Naive thymus-derived CD4-positive, alpha-beta T cell (primary cell): ENCODE measurements at regions not wholly inside any gene's neighbourhood (a gene's known extent, or its start where the extent isn't known, plus 50 kb on each side); places are given as distances from the start of the nearest gene placed in this dataset.

Source experiments
- ATAC-seq: fragments of 150-1000 bp; cut with Tn5 transposase; 2 replicates; pipeline ENCODE4 v1.10.0; 2021; ENCODE audit warnings: mild to moderate bottlenecking, moderate library complexity
- CTCF ChIA-PET: fragments of 350-600 bp; sonication (Branson Sonifier 250); formaldehyde crosslinking; loops from one replicate; lab custom pipeline; 2021; ENCODE audit warnings: antibody characterized with exemption; lab: Charles Lee
- POLR2A ChIA-PET: fragments of 350-600 bp; sonication (Branson Sonifier 250); formaldehyde crosslinking; loops from one replicate; lab custom pipeline; 2021; ENCODE audit warnings: antibody characterized with exemption, inconsistent platforms; lab: Charles Lee
- DNase-seq, 9 donors: peaks; one replicate each; pipeline versions ENCODE4 v3.0.0 to v3.0.0-alpha.2; 2020 to 2022; ENCODE audit warnings: mixed read lengths in 1 of 9
- H3K27ac ChIP-seq: one replicate; pipeline ENCODE4 v1.7.0; 2013; ENCODE audit warnings: mild to moderate bottlenecking, low read depth, low read length, moderate library complexity
- H3K27me3 ChIP-seq, 2 donors: one replicate each; pipeline ENCODE4 v1.7.0; 2013; ENCODE audit warnings: low read length in 2 of 2, mild to moderate bottlenecking in 2 of 2, moderate library complexity in 2 of 2; ENCODE audit not compliant: control insufficient read depth in 2 of 2, insufficient read depth in 2 of 2
- H3K36me3 ChIP-seq, 3 experiments: 1 replicate in 2 of 3; 2 replicates in 1 of 3; pipeline ENCODE4 v1.7.0; 2013; ENCODE audit warnings: low read length in 3 of 3, mild to moderate bottlenecking in 3 of 3, moderate library complexity in 1 of 3; ENCODE audit not compliant: insufficient read depth in 3 of 3, control insufficient read depth in 2 of 3
- H3K4me1 ChIP-seq, 2 donors: one replicate each; pipeline ENCODE4 v1.7.0; 2013; ENCODE audit warnings: low read length in 2 of 2, mild to moderate bottlenecking in 2 of 2, moderate library complexity in 1 of 2; ENCODE audit not compliant: control insufficient read depth in 2 of 2, insufficient read depth in 2 of 2
- H3K4me3 ChIP-seq: 2 replicates; pipeline ENCODE4 v1.7.0; 2013; ENCODE audit warnings: mild to moderate bottlenecking, low read length
- H3K9me3 ChIP-seq, 3 experiments: 1 replicate in 2 of 3; 2 replicates in 1 of 3; pipeline ENCODE4 v1.7.0; 2013; ENCODE audit warnings: low read length in 3 of 3; ENCODE audit not compliant: control insufficient read depth in 2 of 3
- H3K27ac Mint-ChIP-seq, 9 donors: one replicate each; pipeline ENCODE4 v1.8.0; 2020 to 2022; ENCODE audit warnings: mixed read lengths in 9 of 9, mild to moderate bottlenecking in 8 of 9, moderate library complexity in 5 of 9, inconsistent platforms in 2 of 9
- H3K27me3 Mint-ChIP-seq, 5 donors: one replicate each; pipeline ENCODE4 v1.8.0; 2021 to 2022; ENCODE audit warnings: mixed read lengths in 5 of 5, mild to moderate bottlenecking in 1 of 5
- H3K36me3 Mint-ChIP-seq, 5 donors: one replicate each; pipeline ENCODE4 v1.8.0; 2020 to 2022; ENCODE audit warnings: mixed read lengths in 5 of 5, mild to moderate bottlenecking in 3 of 5, inconsistent platforms in 1 of 5
- H3K4me1 Mint-ChIP-seq, 7 donors: one replicate each; pipeline ENCODE4 v1.8.0; 2020 to 2022; ENCODE audit warnings: mixed read lengths in 7 of 7, mild to moderate bottlenecking in 3 of 7, inconsistent platforms in 1 of 7
- H3K4me3 Mint-ChIP-seq, 10 donors: one replicate each; pipeline ENCODE4 v1.8.0; 2020 to 2022; ENCODE audit warnings: mild to moderate bottlenecking in 10 of 10, mixed read lengths in 10 of 10, moderate library complexity in 6 of 10, inconsistent platforms in 2 of 10
- H3K9me3 Mint-ChIP-seq, 11 donors: one replicate each; pipeline ENCODE4 v1.8.0; 2020 to 2022; ENCODE audit warnings: mixed read lengths in 11 of 11, mild to moderate bottlenecking in 4 of 11, inconsistent platforms in 1 of 11, moderate library complexity in 1 of 11
- intact Hi-C, 2 donors: fragments of 100-400 bp; cut with micrococcal nuclease; formaldehyde crosslinking; loops; one replicate each; pipeline ENCODE4 v1.15.1; 2023

GRCh38 chr18:2420367-2420766 lies 150.9 kb downstream of the METTL4 start:
- Histone ChIP-seq H3K9me3 (no peaks in the 10 kb centered on the region), H3K27me3 (no peaks in the 10 kb centered on the region), H3K27ac (no peak overlapping the region), H3K4me3 (no peak overlapping the region), H3K4me1 (no peaks in the 10 kb centered on the region), H3K36me3 (no peaks in the 10 kb centered on the region)
- intact Hi-C loops, result no loop called here
- no peak for DNase-seq
- Mint-ChIP-seq H3K4me3 (no peak overlapping the region), H3K4me1 (peaks cover 0 to 2% (median 0%) of the 10 kb centered on the region in 7 donors), H3K36me3 (no peaks in the 10 kb centered on the region), H3K27ac (no peak overlapping the region), H3K9me3 (peaks cover 0 to 5% (median 0%) of the 10 kb centered on the region in 11 donors), H3K27me3 (peaks cover 0 to 20% (median 5%) of the 10 kb centered on the region in 5 donors)
- ChIA-PET POLR2A (no interaction called here), CTCF (no interaction called here)
- ATAC-seq, result no peak

GRCh38 chr18:2423761-2424160 lies 147.5 kb downstream of the METTL4 start:
- no peak overlapping the region for H3K4me3 Mint-ChIP-seq
- no peak overlapping the region for H3K27ac Mint-ChIP-seq
- H3K4me1 Mint-ChIP-seq, result peaks cover 0 to 2% (median 0%) of the 10 kb centered on the region in 7 donors
- H3K4me1 ChIP-seq, result no peaks in the 10 kb centered on the region
- no peaks in the 10 kb centered on the region for H3K27me3 ChIP-seq
- peaks cover 0 to 10% (median 3%) of the 10 kb centered on the region in 11 donors for H3K9me3 Mint-ChIP-seq
- H3K9me3 ChIP-seq, result no peaks in the 10 kb centered on the region
- H3K27me3 Mint-ChIP-seq, result peaks cover 0 to 20% (median 6%) of the 10 kb centered on the region in 5 donors
- no peak overlapping the region for H3K4me3 ChIP-seq
- intact Hi-C loops, result no loop called here
- ChIA-PET CTCF (no interaction called here), POLR2A (no interaction called here)
- no peaks in the 10 kb centered on the region for H3K36me3 ChIP-seq
- H3K36me3 Mint-ChIP-seq, result no peaks in the 10 kb centered on the region
- ATAC-seq (no peak), DNase-seq (no peak)
- no peak overlapping the region for H3K27ac ChIP-seq

- no peaks in the 10 kb centered on the region for H3K27me3 ChIP-seq
- Mint-ChIP-seq H3K27me3 (peaks cover 0 to 20% (median 6%) of the 10 kb centered on the region in 5 donors), H3K27ac (no peak overlapping the region), H3K4me1 (peaks cover 0 to 2% (median 0%) of the 10 kb centered on the region in 7 donors), H3K4me3 (no peak overlapping the region), H3K9me3 (peaks cover 0 to 10% (median 3%) of the 10 kb centered on the region in 11 donors), H3K36me3 (no peaks in the 10 kb centered on the region)
- H3K9me3 ChIP-seq, result no peaks in the 10 kb centered on the region
- no peak overlapping the region for H3K27ac ChIP-seq
- ATAC-seq (no peak), DNase-seq (no peak)
- no peak overlapping the region for H3K4me3 ChIP-seq
- H3K4me1 ChIP-seq, result no peaks in the 10 kb centered on the region
- no peaks in the 10 kb centered on the region for H3K36me3 ChIP-seq
- intact Hi-C loops, result no loop called here
- POLR2A ChIA-PET, result no interaction called here
- CTCF ChIA-PET, result no interaction called here
These were observed 146.9 kb downstream of the METTL4 start for GRCh38 chr18:2424420-2424819.

- no peak for DNase-seq
- Histone ChIP-seq H3K9me3 (peaks cover 0 to 7% (median 0%) of the 10 kb centered on the region in 3 experiments), H3K4me1 (no peaks in the 10 kb centered on the region), H3K27ac (no peak overlapping the region), H3K4me3 (no peak overlapping the region), H3K27me3 (no peaks in the 10 kb centered on the region), H3K36me3 (no peaks in the 10 kb centered on the region)
- ATAC-seq, result no peak
- Mint-ChIP-seq H3K27ac (no peak overlapping the region), H3K4me1 (no peaks in the 10 kb centered on the region), H3K36me3 (no peaks in the 10 kb centered on the region), H3K27me3 (peaks cover 0 to 13% (median 5%) of the 10 kb centered on the region in 5 donors), H3K9me3 (peaks cover 0 to 18% (median 10%) of the 10 kb centered on the region in 11 donors), H3K4me3 (no peak overlapping the region)
- POLR2A ChIA-PET, result no interaction called here
- intact Hi-C loops, result no loop called here
- CTCF ChIA-PET, result no interaction called here
These were observed 145.6 kb downstream of the METTL4 start for GRCh38 chr18:2425426-2426317.

GRCh38 chr18:2430191-2430590 lies 141.1 kb downstream of the METTL4 start:
- Histone ChIP-seq H3K9me3 (peaks cover 0 to 7% (median 0%) of the 10 kb centered on the region in 3 experiments), H3K4me3 (no peak overlapping the region), H3K27me3 (no peaks in the 10 kb centered on the region), H3K27ac (no peak overlapping the region), H3K36me3 (no peaks in the 10 kb centered on the region), H3K4me1 (no peaks in the 10 kb centered on the region)
- DNase-seq, result no peak
- Mint-ChIP-seq H3K36me3 (no peaks in the 10 kb centered on the region), H3K27ac (no peak overlapping the region), H3K9me3 (peaks cover 0 to 22% (median 10%) of the 10 kb centered on the region in 11 donors), H3K27me3 (peaks cover 4 to 14% (median 12%) of the 10 kb centered on the region in 5 donors), H3K4me3 (no peak overlapping the region), H3K4me1 (no peaks in the 10 kb centered on the region)
- ATAC-seq, result no peak
- ChIA-PET CTCF (no interaction called here), POLR2A (no interaction called here)
- intact Hi-C loops, result loop anchor here in 1 of 2 donors (10.0 kb wide), 1 partner anchor 65 kb away; no protein-coding TSS in a partner anchor

GRCh38 chr18:2431806-2432205 lies 139.5 kb downstream of the METTL4 start:
- CTCF ChIA-PET, result no interaction called here

More at GRCh38 chr18:2431806-2432205, 139.5 kb downstream of the METTL4 start:
- intact Hi-C loops, result loop anchor here (1.0 to 10.0 kb wide), 2 partner anchors 19 to 63 kb away; no protein-coding TSS in a partner anchor
- Histone ChIP-seq H3K36me3 (no peaks in the 10 kb centered on the region), H3K27ac (no peak overlapping the region), H3K9me3 (peaks cover 0 to 7% (median 0%) of the 10 kb centered on the region in 3 experiments), H3K27me3 (no peaks in the 10 kb centered on the region), H3K4me1 (no peaks in the 10 kb centered on the region), H3K4me3 (no peak overlapping the region)
- H3K4me1 Mint-ChIP-seq, result no peaks in the 10 kb centered on the region
- no peak overlapping the region for H3K4me3 Mint-ChIP-seq
- DNase-seq (no peak), ATAC-seq (no peak)
- H3K9me3 Mint-ChIP-seq, result peaks cover 0 to 22% (median 7%) of the 10 kb centered on the region in 11 donors
- no peaks in the 10 kb centered on the region for H3K36me3 Mint-ChIP-seq
- POLR2A ChIA-PET, result no interaction called here
- H3K27ac Mint-ChIP-seq, result no peak overlapping the region
- peaks cover 8 to 18% (median 10%) of the 10 kb centered on the region in 5 donors for H3K27me3 Mint-ChIP-seq
